Left lung (tissue), 4 donors: ENCODE measurements at regions not wholly inside any gene's neighbourhood (a gene's known extent, or its start where the extent isn't known, plus 50 kb on each side); places are given as distances from the start of the nearest gene placed in this dataset.

ENCODE experiments used
- ATAC-seq: fragments of 200-7000 bp; cut with Tn5 transposase; one replicate; pipeline ENCODE4 v1.9.1; 2020; ENCODE audit warnings: moderate library complexity
- DNase-seq, 4 donors: peaks; one replicate each; pipeline ENCODE4 v3.0.0-alpha.2; 2013 to 2020
- H3K27ac ChIP-seq, 2 donors: fragments of 200-600 bp; sonication (generic) in 1 of 2; one replicate each; pipeline versions ENCODE4 v1.5.0 to v1.8.0; 2020 to 2021
- H3K27me3 ChIP-seq, 2 donors: fragments of 200-600 bp; sonication (generic) in 1 of 2; one replicate each; pipeline versions ENCODE4 v1.5.0 to v1.8.0; 2020 to 2021
- H3K36me3 ChIP-seq, 2 donors: fragments of 200-600 bp; sonication (generic) in 1 of 2; one replicate each; pipeline versions ENCODE4 v1.5.0 to v1.8.0; 2020 to 2021
- H3K4me1 ChIP-seq, 2 donors: fragments of 200-600 bp; one replicate each; pipeline ENCODE4 v1.8.0; 2021
- H3K4me3 ChIP-seq, 2 donors: fragments of 200-600 bp; sonication (generic) in 1 of 2; one replicate each; pipeline versions ENCODE4 v1.5.0 to v1.8.0; 2020 to 2021; ENCODE audit warnings: mild to moderate bottlenecking in 1 of 2
- H3K9me3 ChIP-seq, 2 donors: fragments of 200-600 bp; sonication (generic) in 1 of 2; one replicate each; pipeline versions ENCODE4 v1.5.0 to v1.8.0; 2020 to 2021
- CTCF ChIP-seq, 2 donors: fragments of 200-600 bp; sonication (generic) in 1 of 2; IDR thresholded peaks; one replicate each; pipeline versions ENCODE4 v1.5.0 to v1.8.0; 2021; ENCODE audit warnings: antibody characterized with exemption in 2 of 2
- intact Hi-C, 2 donors: fragments of 100-400 bp; cut with DNase I; formaldehyde crosslinking; loops; one replicate each; pipeline versions ENCODE4 v1.11.2 to v1.14.2; 2022
- donor health status: DM: no; HTN: yes; CAD: no.
- donor health status: DM: no; HTN: no; CAD: no.

GRCh38 chr9:92242260-92243136 is 51.0 kb downstream of the IARS1 start:
- peak; percentile 69 for ATAC-seq
- intact Hi-C loops: no loop called here
- no peak overlapping the region for H3K27ac ChIP-seq
- H3K36me3 ChIP-seq: peaks cover 0 to 100% of the 10 kb centered on the region in 2 donors
- no peaks in the 10 kb centered on the region for H3K9me3 ChIP-seq
- peak in 1 of 2 donors; percentile 11 for TF ChIP-seq CTCF (IDR thresholded peaks at IDR 0.05)
- no peaks in the 10 kb centered on the region for H3K27me3 ChIP-seq
- no peaks in the 10 kb centered on the region for H3K4me1 ChIP-seq
- DNase-seq: peak in 1 of 4 donors; percentile 2
- H3K4me3 ChIP-seq: no peak overlapping the region

GRCh38 chr9:92236915-92237314 is 56.6 kb downstream of the IARS1 start:
- no peaks in the 10 kb centered on the region for H3K9me3 ChIP-seq
- no peaks in the 10 kb centered on the region for H3K4me1 ChIP-seq
- intact Hi-C loops: loop anchor here in 1 of 2 donors (5.0 kb wide), 1 partner anchor 100 kb away; no protein-coding TSS in a partner anchor
- H3K4me3 ChIP-seq: no peak overlapping the region
- ATAC-seq (no peak), DNase-seq (no peak)
- peaks cover 0 to 84% of the 10 kb centered on the region in 2 donors for H3K36me3 ChIP-seq
- H3K27me3 ChIP-seq: no peaks in the 10 kb centered on the region
- H3K27ac ChIP-seq: no peak overlapping the region
- TF ChIP-seq CTCF (IDR thresholded peaks at IDR 0.05): no peak

- ATAC-seq (no peak), DNase-seq (no peak)
- Histone ChIP-seq H3K4me3 (no peak overlapping the region), H3K27me3 (no peaks in the 10 kb centered on the region), H3K36me3 (peaks cover 0 to 84% of the 10 kb centered on the region in 2 donors), H3K9me3 (no peaks in the 10 kb centered on the region), H3K27ac (no peak overlapping the region), H3K4me1 (no peaks in the 10 kb centered on the region)
- no peak for TF ChIP-seq CTCF (IDR thresholded peaks at IDR 0.05)
- intact Hi-C loops: loop anchor here in 1 of 2 donors (5.0 kb wide), 1 partner anchor 99 kb away; no protein-coding TSS in a partner anchor
Measured at GRCh38 chr9:92236465-92236864, 57.0 kb downstream of the IARS1 start.

GRCh38 chr9:92234514-92234913 is 59.0 kb downstream of the IARS1 start:
- DNase-seq: no peak
- H3K36me3 ChIP-seq: peaks cover 0 to 82% of the 10 kb centered on the region in 2 donors
- H3K27ac ChIP-seq: no peak overlapping the region
- intact Hi-C loops: no loop called here
- H3K27me3 ChIP-seq: no peaks in the 10 kb centered on the region
- H3K4me3 ChIP-seq: no peak overlapping the region
- H3K9me3 ChIP-seq: no peaks in the 10 kb centered on the region
- no peak for TF ChIP-seq CTCF (IDR thresholded peaks at IDR 0.05)
- no peak for ATAC-seq
- H3K4me1 ChIP-seq: no peaks in the 10 kb centered on the region

- Histone ChIP-seq H3K9me3 (no peaks in the 10 kb centered on the region), H3K36me3 (peaks cover 0 to 82% of the 10 kb centered on the region in 2 donors), H3K27me3 (no peaks in the 10 kb centered on the region), H3K27ac (no peak overlapping the region), H3K4me1 (no peaks in the 10 kb centered on the region), H3K4me3 (no peak overlapping the region)
- intact Hi-C loops: no loop called here
- TF ChIP-seq CTCF (IDR thresholded peaks at IDR 0.05): no peak
- ATAC-seq (no peak), DNase-seq (no peak)
Measured at GRCh38 chr9:92232190-92232589, 61.3 kb downstream of the IARS1 start.
